Uterus (tissue), 2 donors: ENCODE measurements at regions not wholly inside any gene's neighbourhood (a gene's known extent, or its start where the extent isn't known, plus 50 kb on each side); places are given as distances from the start of the nearest gene placed in this dataset.

Experiments
- POLR2A ChIP-seq, 2 donors: fragments of 450-650 bp; IDR thresholded peaks; one replicate each; pipeline ENCODE4 v1.6.1; 2016; ENCODE audit warnings: antibody characterized with exemption in 2 of 2, mild to moderate bottlenecking in 1 of 2, moderate library complexity in 1 of 2
- TF ChIP-seq, protein P1 (sequence below), 4 experiments: fragments of 200-600 bp in 2 of 4; fragments of 450-650 bp in 2 of 4; sonication (generic) in 2 of 4; IDR thresholded peaks; one replicate each; pipeline ENCODE4 v1.5.1; 2016 to 2019; ENCODE audit warnings: antibody characterized with exemption in 4 of 4, mild to moderate bottlenecking in 2 of 4, moderate library complexity in 1 of 4

- TF ChIP-seq POLR2A (IDR thresholded peaks at IDR 0.05): no peak
- TF ChIP-seq, protein P1, sequence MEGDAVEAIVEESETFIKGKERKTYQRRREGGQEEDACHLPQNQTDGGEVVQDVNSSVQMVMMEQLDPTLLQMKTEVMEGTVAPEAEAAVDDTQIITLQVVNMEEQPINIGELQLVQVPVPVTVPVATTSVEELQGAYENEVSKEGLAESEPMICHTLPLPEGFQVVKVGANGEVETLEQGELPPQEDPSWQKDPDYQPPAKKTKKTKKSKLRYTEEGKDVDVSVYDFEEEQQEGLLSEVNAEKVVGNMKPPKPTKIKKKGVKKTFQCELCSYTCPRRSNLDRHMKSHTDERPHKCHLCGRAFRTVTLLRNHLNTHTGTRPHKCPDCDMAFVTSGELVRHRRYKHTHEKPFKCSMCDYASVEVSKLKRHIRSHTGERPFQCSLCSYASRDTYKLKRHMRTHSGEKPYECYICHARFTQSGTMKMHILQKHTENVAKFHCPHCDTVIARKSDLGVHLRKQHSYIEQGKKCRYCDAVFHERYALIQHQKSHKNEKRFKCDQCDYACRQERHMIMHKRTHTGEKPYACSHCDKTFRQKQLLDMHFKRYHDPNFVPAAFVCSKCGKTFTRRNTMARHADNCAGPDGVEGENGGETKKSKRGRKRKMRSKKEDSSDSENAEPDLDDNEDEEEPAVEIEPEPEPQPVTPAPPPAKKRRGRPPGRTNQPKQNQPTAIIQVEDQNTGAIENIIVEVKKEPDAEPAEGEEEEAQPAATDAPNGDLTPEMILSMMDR (IDR thresholded peaks at IDR 0.05): no peak
Observed at GRCh38 chr3:40961104-40961857, 238.0 kb upstream of the CTNNB1 start.
